ENCODE measurements at regions not wholly inside any gene's neighbourhood (a gene's known extent, or its start where the extent isn't known, plus 50 kb on each side); places are given as distances from the start of the nearest gene placed in this dataset.
A peak's percentile ranks its signal among the peaks of the same experiment; 100 is the strongest.

GRCh38 chr3:24604215-24604614, 109.6 kb upstream of the THRB start:
- no peak for TF ChIP-seq CTCF (IDR thresholded peaks at IDR 0.05; ENCODE audit: extremely low read depth, low read depth, low read length)
- Histone ChIP-seq H3K4me3 (ENCODE audit: insufficient read depth, low read length) (no peak overlapping the region), H3K36me3 (ENCODE audit: insufficient read depth, low read length) (no peaks in the 10 kb centered on the region), H2AFZ (ENCODE audit: low read length) (no peak overlapping the region), H3K4me1 (ENCODE audit: insufficient read depth, low read length) (no peaks in the 10 kb centered on the region), H3K27ac (ENCODE audit: low read depth, low read length) (no peak overlapping the region), H3K79me2 (ENCODE audit: insufficient read depth, low read length) (no peaks in the 10 kb centered on the region), H3K27me3 (ENCODE audit: insufficient read depth, low read length) (no peaks in the 10 kb centered on the region), H3K9me3 (ENCODE audit: low read depth, low read length) (no peaks in the 10 kb centered on the region), H3K4me2 (ENCODE audit: insufficient read depth, low read length) (no peak overlapping the region), H4K20me1 (ENCODE audit: insufficient read depth, low read length) (no peaks in the 10 kb centered on the region)
- DNase-seq (ENCODE audit: insufficient read length, low spot score, missing footprints) = no peak

GRCh38 chr3:24605511-24606028, 110.9 kb upstream of the THRB start:
- H3K27ac ChIP-seq (ENCODE audit: low read depth, low read length) = no peak overlapping the region
- peak; percentile 48 for DNase-seq (ENCODE audit: insufficient read length, low spot score, missing footprints)
- no peaks in the 10 kb centered on the region for H3K79me2 ChIP-seq (ENCODE audit: insufficient read depth, low read length)
- H3K27me3 ChIP-seq (ENCODE audit: insufficient read depth, low read length) = no peaks in the 10 kb centered on the region
- H3K4me2 ChIP-seq (ENCODE audit: insufficient read depth, low read length) = no peak overlapping the region
- H3K4me1 ChIP-seq (ENCODE audit: insufficient read depth, low read length) = no peaks in the 10 kb centered on the region
- H2AFZ ChIP-seq (ENCODE audit: low read length) = no peak overlapping the region
- no peak overlapping the region for H3K4me3 ChIP-seq (ENCODE audit: insufficient read depth, low read length)
- no peak for TF ChIP-seq CTCF (IDR thresholded peaks at IDR 0.05; ENCODE audit: extremely low read depth, low read depth, low read length)
- no peaks in the 10 kb centered on the region for H4K20me1 ChIP-seq (ENCODE audit: insufficient read depth, low read length)
- no peaks in the 10 kb centered on the region for H3K36me3 ChIP-seq (ENCODE audit: insufficient read depth, low read length)
- no peaks in the 10 kb centered on the region for H3K9me3 ChIP-seq (ENCODE audit: low read depth, low read length)

- Histone ChIP-seq H2AFZ (ENCODE audit: low read length) (no peak overlapping the region), H4K20me1 (ENCODE audit: insufficient read depth, low read length) (no peaks in the 10 kb centered on the region), H3K4me2 (ENCODE audit: insufficient read depth, low read length) (no peak overlapping the region), H3K79me2 (ENCODE audit: insufficient read depth, low read length) (no peaks in the 10 kb centered on the region), H3K9me3 (ENCODE audit: low read depth, low read length) (no peaks in the 10 kb centered on the region), H3K4me1 (ENCODE audit: insufficient read depth, low read length) (no peaks in the 10 kb centered on the region), H3K27ac (ENCODE audit: low read depth, low read length) (no peak overlapping the region), H3K4me3 (ENCODE audit: insufficient read depth, low read length) (no peak overlapping the region), H3K27me3 (ENCODE audit: insufficient read depth, low read length) (no peaks in the 10 kb centered on the region), H3K36me3 (ENCODE audit: insufficient read depth, low read length) (no peaks in the 10 kb centered on the region)
- no peak for TF ChIP-seq CTCF (IDR thresholded peaks at IDR 0.05; ENCODE audit: extremely low read depth, low read depth, low read length)
- DNase-seq (ENCODE audit: insufficient read length, low spot score, missing footprints) = no peak
Measured at GRCh38 chr3:24607281-24607680, 112.6 kb upstream of the THRB start.

GRCh38 chr3:24608701-24609390, 114.2 kb upstream of the THRB start:
- no peak overlapping the region for H2AFZ ChIP-seq (ENCODE audit: low read length)
- H3K36me3 ChIP-seq (ENCODE audit: insufficient read depth, low read length) = no peaks in the 10 kb centered on the region
- no peak overlapping the region for H3K27ac ChIP-seq (ENCODE audit: low read depth, low read length)
- no peak overlapping the region for H3K4me2 ChIP-seq (ENCODE audit: insufficient read depth, low read length)
- no peaks in the 10 kb centered on the region for H3K9me3 ChIP-seq (ENCODE audit: low read depth, low read length)
- no peak for DNase-seq (ENCODE audit: insufficient read length, low spot score, missing footprints)
- no peak for TF ChIP-seq CTCF (IDR thresholded peaks at IDR 0.05; ENCODE audit: extremely low read depth, low read depth, low read length)
- H3K27me3 ChIP-seq (ENCODE audit: insufficient read depth, low read length) = no peaks in the 10 kb centered on the region
- no peaks in the 10 kb centered on the region for H3K4me1 ChIP-seq (ENCODE audit: insufficient read depth, low read length)
- no peaks in the 10 kb centered on the region for H3K79me2 ChIP-seq (ENCODE audit: insufficient read depth, low read length)
- H3K4me3 ChIP-seq (ENCODE audit: insufficient read depth, low read length) = no peak overlapping the region
- H4K20me1 ChIP-seq (ENCODE audit: insufficient read depth, low read length) = no peaks in the 10 kb centered on the region
